Loucy (cell line): ENCODE measurements at regions not wholly inside any gene's neighbourhood (a gene's known extent, or its start where the extent isn't known, plus 50 kb on each side); places are given as distances from the start of the nearest gene placed in this dataset.

Source experiments
- EZH2phosphoT487 ChIP-seq: fragments of 200-600 bp; IDR thresholded peaks from 2 replicates; pipeline ENCODE4 v1.6.1; 2018; ENCODE audit warnings: antibody characterized with exemption, mild to moderate bottlenecking, moderate library complexity, borderline replicate concordance
- TF ChIP-seq, protein P1 (sequence below): fragments of 200-600 bp; sonication (generic); conservative IDR thresholded peaks from 2 replicates; pipeline ENCODE4 v1.5.1; 2014; ENCODE audit warnings: mild to moderate bottlenecking, antibody characterized with exemption, low read length

GRCh38 chr6:51526922-51527321, 560.5 kb downstream of the PKHD1 start:
- TF ChIP-seq, protein P1, sequence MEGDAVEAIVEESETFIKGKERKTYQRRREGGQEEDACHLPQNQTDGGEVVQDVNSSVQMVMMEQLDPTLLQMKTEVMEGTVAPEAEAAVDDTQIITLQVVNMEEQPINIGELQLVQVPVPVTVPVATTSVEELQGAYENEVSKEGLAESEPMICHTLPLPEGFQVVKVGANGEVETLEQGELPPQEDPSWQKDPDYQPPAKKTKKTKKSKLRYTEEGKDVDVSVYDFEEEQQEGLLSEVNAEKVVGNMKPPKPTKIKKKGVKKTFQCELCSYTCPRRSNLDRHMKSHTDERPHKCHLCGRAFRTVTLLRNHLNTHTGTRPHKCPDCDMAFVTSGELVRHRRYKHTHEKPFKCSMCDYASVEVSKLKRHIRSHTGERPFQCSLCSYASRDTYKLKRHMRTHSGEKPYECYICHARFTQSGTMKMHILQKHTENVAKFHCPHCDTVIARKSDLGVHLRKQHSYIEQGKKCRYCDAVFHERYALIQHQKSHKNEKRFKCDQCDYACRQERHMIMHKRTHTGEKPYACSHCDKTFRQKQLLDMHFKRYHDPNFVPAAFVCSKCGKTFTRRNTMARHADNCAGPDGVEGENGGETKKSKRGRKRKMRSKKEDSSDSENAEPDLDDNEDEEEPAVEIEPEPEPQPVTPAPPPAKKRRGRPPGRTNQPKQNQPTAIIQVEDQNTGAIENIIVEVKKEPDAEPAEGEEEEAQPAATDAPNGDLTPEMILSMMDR: no peak
- no peak for TF ChIP-seq EZH2phosphoT487
